ENCODE measurements at regions not wholly inside any gene's neighbourhood (a gene's known extent, or its start where the extent isn't known, plus 50 kb on each side); places are given as distances from the start of the nearest gene placed in this dataset.
"Not testable (repeated sequence)": the region's sequence is repeated elsewhere in the genome, so short reads cannot be mapped to it uniquely, and the experiment has no call there.

GRCh38 chrX:3175659-3176438, 134.6 kb downstream of the ARSF start:
- no peak overlapping the region for H3K4me3 ChIP-seq (ENCODE audit: low read depth, low read length)
- no peak for DNase-seq (ENCODE audit: low read depth)
- no peak for TF ChIP-seq CTCF (IDR thresholded peaks at IDR 0.05; ENCODE audit: insufficient read depth, low read depth, low read length, missing control alignments)

GRCh38 chrX:3172156-3172555, 130.9 kb downstream of the ARSF start:
- not testable (repeated sequence) for DNase-seq (ENCODE audit: low read depth); H3K4me3 ChIP-seq (ENCODE audit: low read depth, low read length)

GRCh38 chrX:3169421-3169820, 128.2 kb downstream of the ARSF start:
- H3K4me3 ChIP-seq (ENCODE audit: low read depth, low read length): no peak overlapping the region
- DNase-seq (ENCODE audit: low read depth): no peak
- no peak for TF ChIP-seq CTCF (IDR thresholded peaks at IDR 0.05; ENCODE audit: insufficient read depth, low read depth, low read length, missing control alignments)

GRCh38 chrX:3167771-3168170, 126.5 kb downstream of the ARSF start:
- no peak for DNase-seq (ENCODE audit: low read depth)
- no peak for TF ChIP-seq CTCF (IDR thresholded peaks at IDR 0.05; ENCODE audit: insufficient read depth, low read depth, low read length, missing control alignments)
- H3K4me3 ChIP-seq (ENCODE audit: low read depth, low read length): no peak overlapping the region

- TF ChIP-seq CTCF (IDR thresholded peaks at IDR 0.05; ENCODE audit: insufficient read depth, low read depth, low read length, missing control alignments): no peak
- no peak for DNase-seq (ENCODE audit: low read depth)
- no peak overlapping the region for H3K4me3 ChIP-seq (ENCODE audit: low read depth, low read length)
These were observed 125.6 kb downstream of the ARSF start for GRCh38 chrX:3166670-3167455.

GRCh38 chrX:3165808-3166207, 124.5 kb downstream of the ARSF start:
- no peak overlapping the region for H3K4me3 ChIP-seq (ENCODE audit: low read depth, low read length)
- TF ChIP-seq CTCF (IDR thresholded peaks at IDR 0.05; ENCODE audit: insufficient read depth, low read depth, low read length, missing control alignments): no peak
- no peak for DNase-seq (ENCODE audit: low read depth)

Data from GM12865 (cell line).